ENCODE measurements at regions not wholly inside any gene's neighbourhood (a gene's known extent, or its start where the extent isn't known, plus 50 kb on each side); places are given as distances from the start of the nearest gene placed in this dataset.
"Not testable (repeated sequence)": the region's sequence is repeated elsewhere in the genome, so short reads cannot be mapped to it uniquely, and the experiment has no call there.

DNA sequence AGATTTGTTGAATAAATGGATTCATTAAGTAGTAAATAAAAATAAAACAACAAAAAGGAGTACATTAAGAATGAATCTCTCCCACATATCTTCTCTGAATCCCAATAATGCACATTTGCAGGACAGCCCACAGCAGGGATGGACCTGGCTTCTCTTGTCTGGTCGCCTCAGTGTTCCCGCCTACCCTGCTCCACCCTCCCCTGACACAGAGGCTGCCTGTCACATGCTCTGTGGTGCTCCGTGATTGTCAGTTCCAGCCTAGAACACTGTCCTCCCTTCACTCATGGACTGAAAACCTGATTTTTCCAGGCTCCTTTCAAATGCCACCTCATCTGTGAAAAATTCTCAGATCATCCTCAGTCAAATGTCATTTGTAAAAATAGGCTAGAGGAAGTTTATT is 94.5 kb upstream of the GPR12 start:
- Mint-ChIP-seq H3K9me3 (ENCODE audit: low read depth, unreplicated experiment) (no peaks in the 10 kb centered on the region), H3K4me3 (ENCODE audit: low read depth, unreplicated experiment) (no peak overlapping the region), H3K27ac (ENCODE audit: unreplicated experiment) (no peak overlapping the region), H3K27me3 (ENCODE audit: unreplicated experiment) (peaks cover 99% of the 10 kb centered on the region), H3K4me1 (ENCODE audit: low read depth, unreplicated experiment) (no peaks in the 10 kb centered on the region), H3K36me3 (ENCODE audit: insufficient read depth, unreplicated experiment) (no peaks in the 10 kb centered on the region)
- TF ChIP-seq, protein P1, sequence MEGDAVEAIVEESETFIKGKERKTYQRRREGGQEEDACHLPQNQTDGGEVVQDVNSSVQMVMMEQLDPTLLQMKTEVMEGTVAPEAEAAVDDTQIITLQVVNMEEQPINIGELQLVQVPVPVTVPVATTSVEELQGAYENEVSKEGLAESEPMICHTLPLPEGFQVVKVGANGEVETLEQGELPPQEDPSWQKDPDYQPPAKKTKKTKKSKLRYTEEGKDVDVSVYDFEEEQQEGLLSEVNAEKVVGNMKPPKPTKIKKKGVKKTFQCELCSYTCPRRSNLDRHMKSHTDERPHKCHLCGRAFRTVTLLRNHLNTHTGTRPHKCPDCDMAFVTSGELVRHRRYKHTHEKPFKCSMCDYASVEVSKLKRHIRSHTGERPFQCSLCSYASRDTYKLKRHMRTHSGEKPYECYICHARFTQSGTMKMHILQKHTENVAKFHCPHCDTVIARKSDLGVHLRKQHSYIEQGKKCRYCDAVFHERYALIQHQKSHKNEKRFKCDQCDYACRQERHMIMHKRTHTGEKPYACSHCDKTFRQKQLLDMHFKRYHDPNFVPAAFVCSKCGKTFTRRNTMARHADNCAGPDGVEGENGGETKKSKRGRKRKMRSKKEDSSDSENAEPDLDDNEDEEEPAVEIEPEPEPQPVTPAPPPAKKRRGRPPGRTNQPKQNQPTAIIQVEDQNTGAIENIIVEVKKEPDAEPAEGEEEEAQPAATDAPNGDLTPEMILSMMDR (IDR thresholded peaks at IDR 0.05; ENCODE audit: unreplicated experiment), result no peak
- BruUV-seq (replicated peaks), result no TSS peak
- no peak for DNase-seq
- intact Hi-C loops (cut with micrococcal nuclease; ENCODE audit: unreplicated experiment), result no loop called here
- CTCF ChIA-PET, result no interaction called here

DNA sequence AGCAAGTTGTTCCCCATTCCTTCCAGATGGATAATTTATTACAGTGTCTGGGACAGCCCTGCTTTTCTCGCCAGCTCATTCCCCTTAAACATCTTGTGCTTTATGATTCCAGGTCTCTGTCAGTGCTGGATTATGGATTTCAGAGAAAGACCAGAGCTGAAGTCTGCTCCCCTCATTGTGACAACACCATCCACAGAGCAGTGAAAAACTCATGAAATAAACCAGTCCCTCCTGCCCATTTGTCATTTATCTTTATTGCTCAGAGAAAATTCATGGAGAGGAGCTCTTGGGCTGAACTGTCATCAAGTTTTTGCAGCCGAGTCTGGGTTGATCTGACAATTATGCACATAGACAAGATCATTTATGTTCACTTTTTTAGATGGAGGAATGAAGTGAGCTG is 92.7 kb upstream of the GPR12 start:
- Mint-ChIP-seq H3K4me1 (ENCODE audit: low read depth, unreplicated experiment) (no peaks in the 10 kb centered on the region), H3K27ac (ENCODE audit: unreplicated experiment) (no peak overlapping the region), H3K36me3 (ENCODE audit: insufficient read depth, unreplicated experiment) (no peaks in the 10 kb centered on the region), H3K27me3 (ENCODE audit: unreplicated experiment) (peaks cover 94% of the 10 kb centered on the region), H3K4me3 (ENCODE audit: low read depth, unreplicated experiment) (no peak overlapping the region), H3K9me3 (ENCODE audit: low read depth, unreplicated experiment) (no peaks in the 10 kb centered on the region)
- intact Hi-C loops (cut with micrococcal nuclease; ENCODE audit: unreplicated experiment), result no loop called here
- TF ChIP-seq, protein P1 (IDR thresholded peaks at IDR 0.05; ENCODE audit: unreplicated experiment), result no peak
- CTCF ChIA-PET, result no interaction called here
- BruUV-seq (replicated peaks), result no TSS peak
- DNase-seq, result no peak

DNA sequence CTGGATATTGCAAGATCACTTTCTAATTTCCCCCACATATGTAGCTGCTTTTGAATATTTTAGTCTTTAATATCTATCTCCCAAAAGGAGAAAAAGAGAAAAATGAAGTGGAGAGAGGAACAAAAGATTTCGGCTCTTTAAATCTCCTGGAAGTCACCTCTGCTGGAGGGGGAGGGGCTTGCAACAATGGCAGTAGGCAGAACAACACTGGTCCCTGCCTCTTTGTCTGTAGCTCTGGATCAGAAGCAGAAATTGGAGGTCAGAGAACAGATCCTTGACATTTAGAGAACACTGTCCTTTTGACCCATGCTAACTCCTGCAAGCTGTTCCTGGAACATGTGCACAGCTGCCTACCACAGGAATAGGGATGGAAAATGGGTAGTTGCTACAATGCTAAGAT is 86.7 kb upstream of the GPR12 start:
- Mint-ChIP-seq H3K9me3 (ENCODE audit: low read depth, unreplicated experiment) (no peaks in the 10 kb centered on the region), H3K27me3 (ENCODE audit: unreplicated experiment) (peaks cover 68% of the 10 kb centered on the region), H3K4me1 (ENCODE audit: low read depth, unreplicated experiment) (no peaks in the 10 kb centered on the region), H3K4me3 (ENCODE audit: low read depth, unreplicated experiment) (no peak overlapping the region), H3K36me3 (ENCODE audit: insufficient read depth, unreplicated experiment) (no peaks in the 10 kb centered on the region), H3K27ac (ENCODE audit: unreplicated experiment) (no peak overlapping the region)
- CTCF ChIA-PET, result interaction anchor here (0.6 kb wide), 1 partner anchor 249 kb away, joined by 3 read pairs; no protein-coding TSS in a partner anchor
- BruUV-seq (replicated peaks), result no TSS peak
- no peak for DNase-seq
- intact Hi-C loops (cut with micrococcal nuclease; ENCODE audit: unreplicated experiment), result no loop called here
- TF ChIP-seq, protein P1 (IDR thresholded peaks at IDR 0.05; ENCODE audit: unreplicated experiment), result no peak

DNA sequence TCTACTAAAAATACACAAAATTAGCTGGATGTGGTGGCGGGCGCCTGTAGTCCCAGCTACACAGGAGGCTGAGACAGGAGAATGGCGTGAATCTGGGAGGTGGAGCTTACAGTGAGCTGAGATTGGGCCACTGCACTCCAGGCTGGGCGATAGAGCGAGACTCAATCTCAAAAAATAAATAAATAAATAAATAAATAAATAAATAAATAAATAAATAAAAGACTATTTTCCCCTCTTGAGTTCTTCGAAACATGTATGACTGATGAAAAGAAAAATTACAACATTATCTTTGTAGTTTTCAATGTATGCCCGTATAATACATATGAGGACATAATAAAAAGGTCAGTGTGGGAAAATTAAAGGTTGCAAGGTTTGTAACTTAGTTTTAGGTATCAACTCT is 84.5 kb upstream of the GPR12 start:
- H3K4me1 Mint-ChIP-seq (ENCODE audit: low read depth, unreplicated experiment); DNase-seq; intact Hi-C loops (cut with micrococcal nuclease; ENCODE audit: unreplicated experiment); H3K36me3 Mint-ChIP-seq (ENCODE audit: insufficient read depth, unreplicated experiment); BruUV-seq (replicated peaks); H3K27ac Mint-ChIP-seq (ENCODE audit: unreplicated experiment); H3K9me3 Mint-ChIP-seq (ENCODE audit: low read depth, unreplicated experiment); H3K4me3 Mint-ChIP-seq (ENCODE audit: low read depth, unreplicated experiment); CTCF ChIA-PET: not testable (repeated sequence)
- H3K27me3 Mint-ChIP-seq (ENCODE audit: unreplicated experiment), result peaks cover 67% of the 10 kb centered on the region

DNA sequence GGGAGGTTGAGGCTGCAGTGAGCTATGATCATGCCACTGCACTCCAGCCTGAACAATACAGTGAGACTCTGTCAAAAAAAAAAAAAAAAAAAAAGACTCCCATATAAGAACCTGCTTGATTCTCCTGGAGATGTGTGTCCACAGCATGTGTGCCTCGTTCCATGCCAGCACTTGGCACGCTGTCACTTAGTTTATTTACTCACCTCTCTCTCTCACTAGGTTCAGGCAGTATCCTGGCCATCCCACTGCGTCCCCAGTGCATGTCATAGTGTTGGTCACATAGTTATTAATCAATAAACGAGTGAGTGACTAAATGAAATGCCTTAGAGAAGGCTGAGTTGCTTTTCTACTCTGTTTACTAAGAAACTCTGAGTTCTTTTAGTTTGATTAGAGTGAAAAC is 79.1 kb upstream of the GPR12 start:
- CTCF ChIA-PET, result no interaction called here
- intact Hi-C loops (cut with micrococcal nuclease; ENCODE audit: unreplicated experiment), result no loop called here
- BruUV-seq (replicated peaks), result no TSS peak

More for the DNA sequence above, 79.1 kb upstream of the GPR12 start:
- TF ChIP-seq, protein P1 (IDR thresholded peaks at IDR 0.05; ENCODE audit: unreplicated experiment), result no peak
- Mint-ChIP-seq H3K27me3 (ENCODE audit: unreplicated experiment) (peaks cover 77% of the 10 kb centered on the region), H3K9me3 (ENCODE audit: low read depth, unreplicated experiment) (no peaks in the 10 kb centered on the region), H3K36me3 (ENCODE audit: insufficient read depth, unreplicated experiment) (no peaks in the 10 kb centered on the region), H3K4me1 (ENCODE audit: low read depth, unreplicated experiment) (no peaks in the 10 kb centered on the region), H3K4me3 (ENCODE audit: low read depth, unreplicated experiment) (no peak overlapping the region), H3K27ac (ENCODE audit: unreplicated experiment) (no peak overlapping the region)
- DNase-seq, result no peak

All from Calu3 (cell line).